ENCODE measurements at regions not wholly inside any gene's neighbourhood (a gene's known extent, or its start where the extent isn't known, plus 50 kb on each side); places are given as distances from the start of the nearest gene placed in this dataset.

DNA sequence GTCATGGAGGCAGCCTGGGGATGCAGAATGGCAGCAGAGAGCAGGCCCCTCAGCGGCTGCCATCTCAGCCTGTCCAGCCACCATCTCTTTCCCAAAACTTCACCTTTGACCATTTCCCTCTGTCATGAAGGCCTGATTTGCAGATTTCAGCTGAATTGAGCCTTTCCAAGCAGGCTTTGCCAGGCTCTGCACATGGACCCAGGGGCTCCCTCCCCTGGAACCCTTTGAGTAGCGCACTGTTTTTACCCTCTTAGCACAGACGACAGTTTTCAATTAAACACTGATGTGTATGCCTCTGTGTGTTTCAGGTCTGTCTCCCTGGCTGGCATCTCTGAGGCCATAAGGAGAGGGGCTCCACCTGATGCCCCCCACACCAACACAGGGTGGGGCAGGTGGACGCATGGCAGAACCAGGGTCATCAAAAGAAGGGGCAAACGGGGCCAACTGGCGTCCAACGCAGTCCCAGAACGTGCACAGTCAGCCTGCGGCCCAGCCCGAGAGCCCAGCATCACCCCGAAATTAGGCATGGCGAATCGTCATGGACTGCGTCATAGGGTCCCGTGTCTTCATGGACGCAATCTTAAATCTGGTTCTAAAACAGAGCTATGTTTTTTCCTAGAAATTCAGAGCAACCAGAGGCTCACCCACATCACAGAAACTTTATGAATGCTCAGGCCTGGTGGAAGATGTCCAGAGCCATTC, 185.0 kb upstream of the TCERG1L start:
- POLR2A ChIA-PET = interaction anchor here (0.7 kb wide), 1 partner anchor 1348 kb away, joined by 3 read pairs; no protein-coding TSS in a partner anchor
- Mint-ChIP-seq H3K4me3 (no peak overlapping the region), H3K9me3 (no peaks in the 10 kb centered on the region), H3K4me1 (ENCODE audit: low read depth) (no peaks in the 10 kb centered on the region), H3K27ac (no peak overlapping the region), H3K36me3 (ENCODE audit: low read depth) (no peaks in the 10 kb centered on the region), H3K27me3 (peaks cover 1% of the 10 kb centered on the region)
- DNase-seq (no peak), ATAC-seq (no peak)
- intact Hi-C loops (cut with micrococcal nuclease) = no loop called here
- CTCF ChIA-PET = no interaction called here
- TF ChIP-seq, protein P1, sequence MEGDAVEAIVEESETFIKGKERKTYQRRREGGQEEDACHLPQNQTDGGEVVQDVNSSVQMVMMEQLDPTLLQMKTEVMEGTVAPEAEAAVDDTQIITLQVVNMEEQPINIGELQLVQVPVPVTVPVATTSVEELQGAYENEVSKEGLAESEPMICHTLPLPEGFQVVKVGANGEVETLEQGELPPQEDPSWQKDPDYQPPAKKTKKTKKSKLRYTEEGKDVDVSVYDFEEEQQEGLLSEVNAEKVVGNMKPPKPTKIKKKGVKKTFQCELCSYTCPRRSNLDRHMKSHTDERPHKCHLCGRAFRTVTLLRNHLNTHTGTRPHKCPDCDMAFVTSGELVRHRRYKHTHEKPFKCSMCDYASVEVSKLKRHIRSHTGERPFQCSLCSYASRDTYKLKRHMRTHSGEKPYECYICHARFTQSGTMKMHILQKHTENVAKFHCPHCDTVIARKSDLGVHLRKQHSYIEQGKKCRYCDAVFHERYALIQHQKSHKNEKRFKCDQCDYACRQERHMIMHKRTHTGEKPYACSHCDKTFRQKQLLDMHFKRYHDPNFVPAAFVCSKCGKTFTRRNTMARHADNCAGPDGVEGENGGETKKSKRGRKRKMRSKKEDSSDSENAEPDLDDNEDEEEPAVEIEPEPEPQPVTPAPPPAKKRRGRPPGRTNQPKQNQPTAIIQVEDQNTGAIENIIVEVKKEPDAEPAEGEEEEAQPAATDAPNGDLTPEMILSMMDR (IDR thresholded peaks at IDR 0.05) = no peak

DNA sequence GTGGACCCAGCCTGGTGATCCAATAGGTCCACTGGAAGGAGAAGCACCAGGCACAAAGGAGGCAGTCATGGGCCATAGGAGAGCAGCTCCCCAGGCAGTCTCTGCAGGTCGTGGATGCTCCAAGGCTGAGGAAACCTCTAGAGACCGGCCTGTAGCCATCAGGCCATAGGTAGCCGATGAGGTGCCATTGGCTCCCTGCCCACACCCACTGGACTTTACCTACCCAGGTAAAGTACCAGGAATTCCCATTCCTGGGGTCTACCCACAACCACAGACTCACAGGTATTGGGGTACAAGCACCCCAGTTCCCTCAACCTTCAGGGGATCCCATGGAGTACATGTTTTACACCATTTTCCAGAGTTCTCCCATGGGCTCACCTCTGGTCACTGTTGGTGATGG, 188.0 kb upstream of the TCERG1L start:
- Mint-ChIP-seq H3K9me3 (peaks cover 25% of the 10 kb centered on the region), H3K27me3 (no peaks in the 10 kb centered on the region), H3K27ac (no peak overlapping the region), H3K36me3 (ENCODE audit: low read depth) (no peaks in the 10 kb centered on the region), H3K4me3 (no peak overlapping the region), H3K4me1 (ENCODE audit: low read depth) (no peaks in the 10 kb centered on the region)
- TF ChIP-seq, protein P1 (IDR thresholded peaks at IDR 0.05) = no peak
- intact Hi-C loops (cut with micrococcal nuclease) = no loop called here
- POLR2A ChIA-PET = no interaction called here
- ATAC-seq (no peak), DNase-seq (no peak)
- CTCF ChIA-PET = no interaction called here

DNA sequence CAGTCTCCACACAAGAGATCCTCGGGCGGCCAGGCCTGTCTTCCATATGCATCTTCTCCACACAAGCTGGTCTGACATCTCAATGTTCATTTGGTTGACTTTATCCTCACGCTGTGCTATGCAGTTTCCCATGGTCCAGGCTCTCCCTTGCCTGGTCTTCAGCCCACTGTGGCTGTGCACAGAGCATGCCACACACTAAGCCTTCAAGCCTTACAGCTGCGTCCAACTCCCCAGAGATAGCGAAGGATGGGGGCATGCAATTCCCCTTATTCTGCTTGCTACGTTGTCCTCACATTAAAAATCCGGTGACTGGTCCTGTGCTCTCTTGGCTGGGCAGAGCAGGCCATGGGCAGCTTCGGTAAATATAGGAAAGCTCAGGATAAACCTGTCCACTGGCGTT, 188.7 kb upstream of the TCERG1L start:
- CTCF ChIA-PET = no interaction called here

DNA sequence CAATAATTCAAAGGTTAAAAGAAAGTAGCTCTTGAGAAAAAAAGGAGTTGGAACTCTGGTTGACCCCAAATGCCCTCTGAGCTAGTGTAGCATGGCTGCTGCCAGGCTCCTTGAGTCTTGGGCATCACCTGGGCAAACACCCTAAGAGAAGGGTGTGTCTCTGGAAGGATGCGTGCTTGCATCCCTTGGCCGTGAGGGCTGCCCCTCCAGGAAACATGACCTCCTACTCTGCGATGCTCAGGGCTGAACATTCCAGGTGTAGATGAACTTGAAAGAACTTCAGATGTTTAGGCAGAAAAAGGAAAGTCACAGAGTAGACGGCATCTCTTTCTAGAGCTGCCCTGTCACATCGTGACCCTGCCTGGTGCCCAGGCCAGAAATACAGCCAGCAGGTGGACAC, 189.4 kb upstream of the TCERG1L start:
- ATAC-seq (no peak), DNase-seq (no peak)
- no peaks in the 10 kb centered on the region for H3K36me3 Mint-ChIP-seq (ENCODE audit: low read depth)
- no peak overlapping the region for H3K27ac Mint-ChIP-seq
- POLR2A ChIA-PET = no interaction called here
- no peaks in the 10 kb centered on the region for H3K4me1 Mint-ChIP-seq (ENCODE audit: low read depth)
- H3K9me3 Mint-ChIP-seq = peaks cover 28% of the 10 kb centered on the region
- TF ChIP-seq, protein P1 (IDR thresholded peaks at IDR 0.05) = no peak
- CTCF ChIA-PET = no interaction called here
- intact Hi-C loops (cut with micrococcal nuclease) = no loop called here
- no peaks in the 10 kb centered on the region for H3K27me3 Mint-ChIP-seq
- no peak overlapping the region for H3K4me3 Mint-ChIP-seq

More for the DNA sequence above, 188.7 kb upstream of the TCERG1L start:
- DNase-seq (no peak), ATAC-seq (no peak)
- intact Hi-C loops (cut with micrococcal nuclease) = no loop called here
- POLR2A ChIA-PET = no interaction called here
- Mint-ChIP-seq H3K36me3 (ENCODE audit: low read depth) (no peaks in the 10 kb centered on the region), H3K4me3 (no peak overlapping the region), H3K9me3 (peaks cover 28% of the 10 kb centered on the region), H3K4me1 (ENCODE audit: low read depth) (no peaks in the 10 kb centered on the region), H3K27me3 (no peaks in the 10 kb centered on the region), H3K27ac (no peak overlapping the region)
- TF ChIP-seq, protein P1 (IDR thresholded peaks at IDR 0.05) = no peak

DNA sequence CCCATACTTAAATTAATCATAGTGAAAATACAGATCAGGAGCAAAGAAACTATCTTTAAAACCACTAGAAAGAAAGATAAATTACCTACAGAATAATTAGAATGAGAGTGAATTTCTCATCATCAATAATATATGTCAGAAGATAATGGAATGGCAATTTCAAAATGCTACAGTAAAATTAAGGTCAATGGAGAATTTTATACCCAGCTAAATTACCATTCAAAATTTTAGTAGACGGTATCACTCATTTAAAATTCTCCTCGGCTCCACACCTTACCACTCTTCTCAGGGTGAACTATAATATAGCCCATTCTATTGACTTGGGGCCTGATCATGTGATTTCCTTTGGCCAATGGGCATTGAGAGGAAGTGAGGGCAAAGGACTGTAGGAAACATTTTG, 192.5 kb upstream of the TCERG1L start:
- no peaks in the 10 kb centered on the region for H3K4me1 Mint-ChIP-seq (ENCODE audit: low read depth)
- no peak for ATAC-seq
- no peaks in the 10 kb centered on the region for H3K27me3 Mint-ChIP-seq

More for the DNA sequence above, 192.5 kb upstream of the TCERG1L start:
- DNase-seq = no peak
- Mint-ChIP-seq H3K4me3 (no peak overlapping the region), H3K27ac (no peak overlapping the region), H3K9me3 (peaks cover 28% of the 10 kb centered on the region), H3K36me3 (ENCODE audit: low read depth) (no peaks in the 10 kb centered on the region)
- TF ChIP-seq, protein P1 (IDR thresholded peaks at IDR 0.05) = no peak
- ChIA-PET POLR2A (no interaction called here), CTCF (no interaction called here)
- intact Hi-C loops (cut with micrococcal nuclease) = no loop called here
